ENCODE measurements at regions not wholly inside any gene's neighbourhood (a gene's known extent, or its start where the extent isn't known, plus 50 kb on each side); places are given as distances from the start of the nearest gene placed in this dataset.

DNA sequence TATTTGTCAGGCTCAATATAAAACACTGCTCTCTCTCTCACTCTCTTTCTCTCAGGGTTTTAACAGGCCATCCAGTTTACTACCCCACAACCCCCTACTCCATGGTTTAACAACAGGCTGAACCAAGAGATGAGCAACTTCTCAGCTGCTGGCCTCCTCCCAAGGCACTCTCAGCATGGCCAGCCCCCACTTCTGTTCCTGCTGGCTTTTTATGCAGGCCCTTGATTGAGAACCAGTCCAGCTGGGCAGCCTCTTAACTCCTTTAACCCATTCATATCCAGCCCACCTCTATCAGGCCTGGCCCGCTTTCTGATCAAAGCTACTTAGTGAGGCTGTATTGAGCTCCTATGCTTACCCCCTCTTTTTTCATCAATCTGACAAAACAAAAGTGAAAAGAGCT, 346.8 kb upstream of the POU3F2 start:
- no peak for DNase-seq

GRCh38 chr6:98498144-98498775, 336.1 kb upstream of the POU3F2 start:
- DNase-seq: no peak

GRCh38 chr6:98498866-98499265, 335.5 kb upstream of the POU3F2 start:
- DNase-seq: no peak

- no peak for DNase-seq
Observed at GRCh38 chr6:98514073-98514720, 320.2 kb upstream of the POU3F2 start.

DNA sequence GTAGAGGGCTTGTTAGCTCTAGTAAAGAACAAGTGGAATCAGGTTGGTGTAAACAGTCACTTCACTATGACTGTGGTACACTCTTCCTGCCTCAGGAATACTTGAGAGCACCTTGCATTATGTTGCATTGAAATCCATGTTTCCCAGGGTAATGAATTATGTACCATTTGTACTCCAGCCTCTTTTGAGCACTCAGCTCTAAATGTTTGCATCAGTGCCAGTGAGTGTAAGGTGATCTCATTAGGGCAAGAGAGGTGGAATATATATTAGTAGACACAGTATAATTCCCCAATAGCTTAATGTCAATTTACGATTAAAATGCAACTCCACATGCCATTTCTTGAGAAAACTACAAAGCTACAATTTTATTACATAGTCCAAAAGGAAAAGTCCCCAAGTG, 319.6 kb upstream of the POU3F2 start:
- DNase-seq: no peak

- no peak for DNase-seq
Observed at GRCh38 chr6:98516206-98516605, 318.2 kb upstream of the POU3F2 start.

DNA sequence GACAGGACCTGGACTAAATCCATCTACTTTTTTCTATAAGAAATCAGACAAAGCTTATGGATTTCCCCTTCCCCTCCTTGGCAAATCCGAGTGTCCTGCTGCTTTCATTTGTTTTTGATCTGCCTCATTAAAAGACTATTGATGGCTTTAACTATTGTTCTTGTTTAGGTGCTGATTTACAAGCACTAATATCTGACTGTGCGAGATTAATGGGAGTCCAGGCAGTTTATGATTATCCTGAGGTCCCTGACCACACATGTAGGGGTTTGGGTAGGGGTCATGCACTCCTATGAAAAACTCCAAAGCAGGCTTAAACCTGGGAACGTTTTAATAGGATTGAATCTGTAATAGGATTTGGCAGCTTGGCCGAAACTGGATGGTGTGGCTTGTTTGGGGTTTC, 317.5 kb upstream of the POU3F2 start:
- no peak for DNase-seq

- DNase-seq: no peak
Observed at GRCh38 chr6:98525860-98526259, 308.5 kb upstream of the POU3F2 start.

GRCh38 chr6:98526465-98526864, 307.9 kb upstream of the POU3F2 start:
- DNase-seq: no peak

- DNase-seq: no peak
Observed at GRCh38 chr6:98529364-98529763, 305.0 kb upstream of the POU3F2 start.

GRCh38 chr6:98530732-98531131, 303.6 kb upstream of the POU3F2 start:
- DNase-seq: no peak

DNA sequence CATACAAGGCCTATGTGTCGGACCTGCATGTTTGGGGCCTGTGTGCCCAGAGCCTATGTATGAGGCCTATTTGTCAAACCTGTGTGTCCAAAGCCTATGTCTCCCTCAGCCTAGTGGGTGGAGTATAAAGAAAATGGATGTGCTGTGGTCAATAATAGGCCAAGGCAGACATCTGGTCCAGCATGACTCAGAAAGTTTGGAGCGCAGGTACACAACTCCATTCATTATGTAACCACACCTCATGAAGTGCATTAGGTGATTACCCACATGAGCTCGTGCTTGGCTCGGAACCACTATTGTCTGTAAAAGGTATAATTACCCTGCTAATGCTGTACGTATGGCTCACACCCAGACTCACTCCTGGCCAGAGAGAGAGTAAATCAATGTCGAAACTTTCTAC, 302.4 kb upstream of the POU3F2 start:
- DNase-seq: no peak

GRCh38 chr6:98539741-98540140, 294.6 kb upstream of the POU3F2 start:
- no peak for DNase-seq

GRCh38 chr6:98546376-98546775, 288.0 kb upstream of the POU3F2 start:
- no peak for DNase-seq

DNA sequence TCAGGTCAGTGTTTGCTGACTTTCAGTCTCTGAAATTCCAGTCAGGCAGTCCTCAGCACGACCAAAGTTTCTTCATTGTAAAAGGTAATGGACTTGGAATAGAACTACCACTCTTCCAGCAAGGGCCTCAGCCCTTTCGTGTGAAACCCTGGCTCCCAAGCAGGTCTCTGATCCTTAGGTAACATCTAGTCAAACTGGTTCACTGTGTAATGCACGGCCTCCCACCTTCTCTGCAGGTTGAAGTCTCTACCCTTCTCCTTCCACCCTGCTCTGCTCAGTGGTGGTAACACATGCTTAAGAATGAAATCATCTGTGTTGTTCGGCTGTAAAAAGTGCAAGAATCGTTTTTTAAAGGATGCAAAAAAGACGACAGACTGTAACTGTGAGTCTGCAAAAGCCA, 287.2 kb upstream of the POU3F2 start:
- no peak for DNase-seq

DNA sequence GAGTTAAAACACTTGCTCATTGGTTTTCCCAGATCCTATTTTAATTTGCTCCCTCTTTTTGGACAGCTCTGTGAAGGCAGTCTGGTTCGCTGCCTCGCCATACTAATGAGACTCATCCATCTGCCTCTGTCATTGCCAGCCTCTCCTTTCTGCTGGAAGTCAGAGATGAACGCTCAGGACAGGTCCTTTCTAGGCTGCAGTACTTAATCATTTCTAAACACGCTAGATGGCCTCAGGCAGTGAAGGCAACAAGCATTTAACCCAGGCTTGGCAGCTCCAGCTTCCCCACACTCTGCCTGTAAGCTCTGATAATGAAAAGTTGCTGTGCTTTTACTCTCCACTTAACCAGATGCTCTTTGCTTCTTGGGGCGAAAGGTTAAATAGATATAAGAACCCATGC, 286.7 kb upstream of the POU3F2 start:
- no peak for DNase-seq

- DNase-seq: no peak
Observed at GRCh38 chr6:98548301-98548700, 286.1 kb upstream of the POU3F2 start.

DNA sequence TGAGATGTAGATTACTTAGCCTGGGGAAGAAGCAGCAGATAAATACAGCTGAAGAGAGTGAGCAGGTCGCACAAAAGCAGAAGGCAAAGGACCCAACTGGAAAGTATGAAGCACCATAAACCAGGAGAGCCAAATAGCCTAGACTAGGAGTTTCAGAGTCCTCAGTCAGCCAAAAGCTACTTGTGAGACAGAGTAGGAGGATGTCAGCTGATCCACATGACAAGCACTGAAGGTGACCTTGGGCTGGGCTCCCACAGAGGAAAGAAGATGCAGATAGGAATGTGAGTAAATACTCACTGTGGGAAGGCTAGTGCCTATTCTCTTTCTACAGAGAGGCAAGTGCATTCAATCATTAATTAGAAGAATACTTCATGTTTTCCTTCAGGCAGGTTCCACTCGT, 274.0 kb upstream of the POU3F2 start:
- DNase-seq: no peak

GRCh38 chr6:98560841-98561240, 273.5 kb upstream of the POU3F2 start:
- no peak for DNase-seq

DNA sequence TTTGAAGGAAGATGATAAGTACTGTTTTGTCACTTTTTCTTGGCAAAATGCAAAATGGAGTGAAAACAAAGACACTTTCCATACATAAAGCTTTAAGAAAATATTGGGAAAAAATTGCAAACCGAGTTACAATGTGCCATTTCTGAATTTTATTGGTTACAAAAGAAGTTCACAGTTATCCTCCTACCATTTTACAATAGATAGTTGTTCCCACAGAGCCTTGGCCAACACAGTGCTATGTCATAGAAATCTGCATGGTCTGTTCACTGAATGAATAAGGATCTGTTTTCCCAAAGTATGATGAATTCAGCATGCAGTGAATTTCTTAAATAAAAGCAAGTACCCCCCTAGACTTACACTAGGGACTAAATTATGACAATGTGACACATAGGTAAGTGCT, 268.2 kb upstream of the POU3F2 start:
- DNase-seq: no peak

DNA sequence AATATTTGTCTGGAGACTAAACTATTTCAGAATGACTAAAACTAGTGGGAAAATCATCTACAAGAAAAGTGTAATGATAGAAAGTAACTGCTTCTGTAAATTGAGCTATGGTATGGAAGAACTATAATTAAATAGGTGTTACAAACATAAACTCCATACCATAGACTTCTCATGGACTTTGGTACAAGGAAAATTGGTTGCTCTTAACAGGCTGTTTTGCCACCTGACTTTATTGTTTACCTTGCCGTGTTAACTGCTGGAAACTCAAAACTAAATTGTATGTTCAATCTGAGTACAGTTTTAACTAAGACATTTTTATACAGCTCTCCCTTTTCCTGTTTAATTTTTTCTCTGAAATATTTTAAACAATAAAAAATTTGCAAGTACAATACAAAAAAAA, 261.8 kb upstream of the POU3F2 start:
- no peak for DNase-seq

- DNase-seq: no peak
Observed at GRCh38 chr6:98574984-98575383, 259.4 kb upstream of the POU3F2 start.

- DNase-seq: no peak
Observed at GRCh38 chr6:98576791-98577190, 257.6 kb upstream of the POU3F2 start.

DNA sequence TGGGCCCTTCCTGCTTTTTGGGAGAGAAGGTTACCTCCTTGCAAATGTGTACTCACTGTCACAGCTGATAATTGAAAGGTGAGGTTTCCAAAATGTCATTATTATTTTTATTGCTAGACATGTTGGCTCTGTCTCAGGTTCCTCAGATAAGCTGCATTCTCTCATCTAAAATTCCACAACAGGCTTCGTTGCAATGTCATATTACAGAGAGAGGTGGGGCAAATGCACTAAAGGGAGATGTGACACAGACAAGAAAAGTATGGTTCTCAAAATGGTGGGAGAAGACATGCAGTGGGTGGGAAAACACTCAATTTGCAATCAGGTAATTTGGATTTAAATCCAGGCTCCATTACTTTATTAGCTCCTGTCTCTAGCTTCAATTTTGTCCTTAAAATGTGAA, 256.4 kb upstream of the POU3F2 start:
- DNase-seq: no peak

DNA sequence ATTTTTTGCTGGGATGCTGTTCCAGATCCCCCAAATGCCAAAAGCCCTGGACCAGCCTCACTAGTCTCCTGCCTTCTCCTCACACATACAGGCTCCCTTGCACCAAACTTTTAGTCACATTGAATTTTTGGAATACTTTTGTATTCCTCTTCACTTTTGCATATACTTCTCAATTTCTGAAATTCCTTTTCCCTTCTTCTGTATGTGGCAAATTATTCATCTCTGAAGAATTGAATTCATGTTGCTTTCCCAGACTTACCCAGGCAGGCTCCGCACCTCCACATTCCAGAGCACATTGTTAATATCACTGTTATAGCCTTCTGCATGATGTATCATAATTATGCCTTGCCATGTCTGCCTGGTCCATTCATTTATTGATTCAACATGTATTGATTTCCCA, 255.3 kb upstream of the POU3F2 start:
- no peak for DNase-seq
